NCI-H2107 treated with DMSO at 0.1 percent for 48 hours (cell line): ENCODE measurements at regions not wholly inside any gene's neighbourhood (a gene's known extent, or its start where the extent isn't known, plus 50 kb on each side); places are given as distances from the start of the nearest gene placed in this dataset.
"Not testable (repeated sequence)": the region's sequence is repeated elsewhere in the genome, so short reads cannot be mapped to it uniquely, and the experiment has no call there.

Experiments
- DNase-seq: peaks from one replicate; lab custom pipeline; 2025; ENCODE audit not compliant: unreplicated experiment; lab: John Stamatoyannopoulos, UW

DNA sequence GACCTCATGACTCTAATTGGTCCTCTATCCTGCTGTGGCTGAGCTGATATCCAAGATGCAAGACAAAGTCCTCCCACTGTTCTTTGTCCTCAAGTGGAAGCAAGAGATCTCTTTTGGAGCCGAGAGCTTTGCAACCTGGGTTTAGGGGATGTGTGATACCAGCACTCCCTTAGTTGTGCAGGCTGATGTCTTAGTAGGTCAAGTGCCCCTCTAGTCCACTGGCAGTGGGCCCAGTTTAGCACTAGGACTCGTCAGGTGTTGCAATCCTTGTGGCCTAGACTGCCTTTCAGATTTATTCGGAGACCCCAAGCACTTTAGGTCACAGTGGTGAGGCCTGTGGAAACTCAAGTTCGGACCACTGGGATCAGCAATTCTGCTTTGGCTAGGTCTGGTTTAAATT, 64.0 kb downstream of the GPRASP3 start:
- DNase-seq: no peak

- DNase-seq: no peak
Observed at GRCh38 chrX:102787283-102787682, 66.7 kb downstream of the GPRASP3 start.

GRCh38 chrX:102808336-102808735, 87.8 kb downstream of the GPRASP3 start:
- DNase-seq: no peak

GRCh38 chrX:102818269-102818668, 97.7 kb downstream of the GPRASP3 start:
- DNase-seq: not testable (repeated sequence)

DNA sequence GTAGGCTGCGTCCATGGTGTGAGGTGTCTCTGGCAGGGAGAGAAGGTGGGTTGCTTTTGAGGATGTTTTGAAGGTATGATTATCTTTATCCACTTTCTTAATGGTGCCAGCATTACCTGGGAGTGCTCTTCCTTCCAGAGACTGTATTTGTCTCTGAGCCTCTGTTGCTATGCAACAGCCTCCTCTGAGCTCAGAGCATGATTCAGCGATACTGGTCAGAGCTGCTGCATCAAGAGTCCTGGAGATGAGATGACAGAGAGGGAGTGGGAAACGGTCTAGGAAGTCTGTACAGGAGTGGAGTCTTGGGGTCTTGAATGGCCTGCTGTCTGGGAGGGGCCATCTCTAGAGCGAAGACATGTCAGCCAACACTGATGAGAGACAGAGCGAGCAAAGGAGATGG, 104.4 kb upstream of the RAB40AL start:
- no peak for DNase-seq

DNA sequence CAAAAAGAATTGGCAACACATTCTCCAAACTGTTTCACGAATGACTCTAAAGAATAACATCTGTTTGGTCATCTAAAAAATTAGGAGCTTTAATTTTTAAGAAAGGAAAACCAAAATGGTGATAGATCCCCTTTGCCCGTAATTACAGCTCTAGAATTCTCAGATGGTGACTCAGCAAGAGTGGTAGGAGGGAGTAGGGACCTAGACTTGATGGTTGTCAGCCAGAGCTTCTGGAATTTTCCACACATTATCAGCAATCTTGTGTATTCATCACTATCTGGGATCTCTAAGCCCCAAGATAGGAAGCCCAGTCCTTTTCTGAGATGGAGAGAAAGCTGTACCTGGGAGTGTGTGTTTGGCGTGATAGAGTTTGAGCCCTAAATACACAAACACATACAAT, 103.9 kb upstream of the RAB40AL start:
- no peak for DNase-seq

GRCh38 chrX:102835504-102836146, 101.4 kb upstream of the RAB40AL start:
- DNase-seq: peak; percentile 18

GRCh38 chrX:102837847-102838246, 99.2 kb upstream of the RAB40AL start:
- DNase-seq: no peak

DNA sequence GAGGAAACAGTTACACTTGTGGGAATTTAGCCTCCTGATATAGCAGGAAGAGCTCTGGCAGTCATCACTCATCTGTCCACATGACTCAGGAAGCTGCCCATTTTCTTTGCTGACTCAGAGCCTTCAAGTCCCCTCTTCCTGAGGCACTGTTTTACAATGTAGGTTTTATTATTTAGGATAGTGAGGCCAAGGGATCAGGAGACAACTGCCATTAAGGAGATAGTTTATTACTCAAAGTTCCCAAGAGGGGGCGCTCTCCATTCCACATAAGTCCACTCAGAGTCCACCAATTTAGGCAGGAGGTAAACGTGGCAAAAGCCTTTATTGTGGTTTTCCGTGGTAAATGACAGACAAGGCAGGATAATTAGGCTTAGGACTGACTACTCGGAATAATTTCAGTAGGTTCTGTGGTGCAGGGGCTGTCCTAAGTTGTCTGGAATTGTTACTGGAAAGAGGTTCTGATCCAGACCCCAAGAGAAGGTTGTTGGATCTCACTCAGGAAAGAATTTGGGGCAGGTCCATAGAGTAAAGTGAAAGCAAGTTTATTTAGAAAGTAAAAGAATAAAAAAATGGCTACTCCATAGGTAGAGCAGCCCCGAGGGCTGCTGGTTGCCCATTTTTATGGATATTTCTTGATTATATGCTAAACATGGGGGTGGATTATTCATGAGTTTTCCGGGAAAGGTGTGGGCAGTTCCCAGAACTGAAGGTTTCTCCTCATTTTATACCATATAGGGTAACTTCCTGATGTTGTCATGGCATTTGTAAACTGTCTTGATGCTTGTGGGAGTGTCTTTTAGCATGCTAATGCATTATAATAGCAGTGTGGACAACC, 96.0 kb upstream of the RAB40AL start:
- DNase-seq: no peak

- no peak for DNase-seq
Observed at GRCh38 chrX:102841706-102842003, 95.4 kb upstream of the RAB40AL start.

DNA sequence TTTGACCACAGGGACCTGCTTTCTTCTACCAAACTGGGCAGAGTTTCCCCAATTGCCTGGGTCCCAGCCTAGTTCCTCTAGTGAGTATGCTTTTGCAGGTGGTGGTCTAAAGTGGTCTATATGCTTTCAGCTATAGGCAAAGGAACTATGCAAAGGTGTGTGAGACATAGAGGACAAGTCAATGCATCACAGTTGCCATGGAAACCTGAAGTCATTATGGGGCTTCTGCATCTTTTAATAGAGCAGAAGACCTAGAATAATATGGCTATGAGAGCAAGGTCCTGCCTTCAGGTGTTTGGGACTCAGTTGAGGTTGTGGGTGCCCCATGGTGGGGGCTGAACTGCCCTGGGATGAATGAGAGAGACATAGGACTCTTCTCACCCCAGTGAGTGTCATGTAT, 92.1 kb upstream of the RAB40AL start:
- DNase-seq: no peak

- no peak for DNase-seq
Observed at GRCh38 chrX:102846544-102847236, 90.4 kb upstream of the RAB40AL start.

DNA sequence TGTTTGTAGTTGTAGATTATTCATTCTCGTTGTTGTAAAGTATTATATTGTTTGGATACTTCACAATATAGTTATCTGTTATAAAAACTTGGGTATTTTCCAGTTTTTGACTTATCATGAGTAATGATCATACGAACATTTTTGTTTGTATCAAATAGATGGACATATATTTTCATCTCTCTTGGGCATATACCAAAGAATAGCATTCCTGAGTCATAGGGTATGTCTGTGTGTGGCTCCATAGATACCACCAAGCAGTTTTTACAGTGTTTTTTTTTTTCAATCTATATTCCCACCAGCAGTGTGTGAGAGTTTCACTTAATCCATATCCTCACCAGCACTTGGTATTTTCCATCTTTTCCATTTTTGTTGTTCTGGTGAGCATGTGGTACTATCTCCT, 89.7 kb upstream of the RAB40AL start:
- no peak for DNase-seq

- no peak for DNase-seq
Observed at GRCh38 chrX:102849396-102849795, 87.7 kb upstream of the RAB40AL start.

GRCh38 chrX:102858826-102859549, 78.1 kb upstream of the RAB40AL start:
- DNase-seq: not testable (repeated sequence)

- no peak for DNase-seq
Observed at GRCh38 chrX:102859550-102859871, 77.6 kb upstream of the RAB40AL start.

GRCh38 chrX:102860235-102860634, 76.8 kb upstream of the RAB40AL start:
- DNase-seq: no peak

GRCh38 chrX:102863735-102864134, 73.3 kb upstream of the RAB40AL start:
- DNase-seq: peak; percentile 73

- DNase-seq: no peak
Observed at GRCh38 chrX:102866981-102867656, 70.0 kb upstream of the RAB40AL start.

DNA sequence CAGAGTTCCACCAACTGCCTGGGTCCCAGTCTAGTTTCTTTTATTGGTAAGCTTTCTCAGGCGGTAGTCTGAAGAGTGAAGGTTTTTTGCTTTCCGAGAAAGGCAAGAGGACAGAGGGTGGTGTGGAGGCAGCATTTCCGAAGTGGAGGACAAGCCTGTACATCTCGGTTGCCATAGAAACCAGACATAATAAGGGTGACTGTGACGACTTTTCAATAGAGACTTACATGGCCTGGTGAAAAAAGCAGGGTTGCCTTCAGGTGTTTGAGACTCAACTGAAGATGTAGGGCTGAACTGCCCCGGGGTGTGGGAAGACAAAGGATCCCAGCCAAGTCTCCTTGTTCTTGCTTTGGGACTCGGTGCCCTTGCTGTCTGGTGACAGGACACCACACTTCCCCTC, 53.6 kb upstream of the RAB40AL start:
- no peak for DNase-seq
